Hepatocyte (in vitro differentiated cells): ENCODE measurements at regions not wholly inside any gene's neighbourhood (a gene's known extent, or its start where the extent isn't known, plus 50 kb on each side); places are given as distances from the start of the nearest gene placed in this dataset.

ENCODE experiments used
- DNase-seq: peaks from one replicate; pipeline ENCODE4 v3.0.0-alpha.2; 2016; ENCODE audit warnings: low spot score
- H2AFZ ChIP-seq: fragments of 200-600 bp; sonication (generic); 2 replicates; pipeline ENCODE4 v1.6.0; 2016; ENCODE audit warnings: antibody characterized with exemption, mild to moderate bottlenecking
- H3K27ac ChIP-seq: fragments of 200-600 bp; sonication (generic); 2 replicates; pipeline ENCODE4 v1.5.1; 2016; ENCODE audit warnings: mild to moderate bottlenecking
- H3K27me3 ChIP-seq: fragments of 200-600 bp; sonication (generic); 2 replicates; pipeline ENCODE4 v1.6.1; 2016
- H3K36me3 ChIP-seq: fragments of 200-600 bp; sonication (generic); replicated peaks from 2 replicates; pipeline ENCODE4 v1.5.1; 2016; ENCODE audit warnings: low read depth; ENCODE audit not compliant: insufficient read depth
- H3K4me1 ChIP-seq: fragments of 200-600 bp; sonication (generic); 2 replicates; pipeline ENCODE4 v1.5.1; 2016; ENCODE audit warnings: mild to moderate bottlenecking, moderate library complexity; ENCODE audit not compliant: insufficient read depth
- H3K4me2 ChIP-seq: fragments of 200-600 bp; sonication (generic); 2 replicates; pipeline ENCODE4 v1.6.0; 2016
- H3K4me3 ChIP-seq: fragments of 200-600 bp; sonication (generic); 2 replicates; pipeline ENCODE4 v1.5.1; 2016; ENCODE audit warnings: mild to moderate bottlenecking
- H3K79me2 ChIP-seq: fragments of 200-600 bp; sonication (generic); 2 replicates; pipeline ENCODE4 v1.6.0; 2017; ENCODE audit warnings: mild to moderate bottlenecking
- H3K9me2 ChIP-seq: fragments of 200-600 bp; sonication (generic); replicated peaks from 2 replicates; pipeline ENCODE4 v1.6.0; 2017; ENCODE audit warnings: mild to moderate bottlenecking; ENCODE audit not compliant: insufficient read depth
- H3K9me3 ChIP-seq: fragments of 200-600 bp; sonication (generic); 2 replicates; pipeline ENCODE4 v1.5.1; 2016; ENCODE audit warnings: low read depth, mild to moderate bottlenecking
- H4K20me1 ChIP-seq: fragments of 200-600 bp; sonication (generic); 2 replicates; pipeline ENCODE4 v1.6.0; 2016; ENCODE audit warnings: mild to moderate bottlenecking; ENCODE audit not compliant: insufficient read depth, poor library complexity, severe bottlenecking
- EZH2 ChIP-seq: fragments of 200-600 bp; sonication (generic); IDR thresholded peaks from 2 replicates; pipeline ENCODE4 v1.6.1; 2016; ENCODE audit warnings: antibody characterized with exemption, mild to moderate bottlenecking, borderline replicate concordance
- EZH2phosphoT487 ChIP-seq: fragments of 200-600 bp; sonication (generic); IDR thresholded peaks from one replicate; pipeline ENCODE4 v1.6.1; 2018; ENCODE audit warnings: antibody characterized with exemption, mild to moderate bottlenecking, low read depth, moderate library complexity; ENCODE audit not compliant: unreplicated experiment, severe bottlenecking
- WGBS: methylation state at CpG from one replicate; pipeline ENCODE4 v1.1.6; 2016; ENCODE audit warnings: low lambda C conversion rate; ENCODE audit errors: missing lambda C conversion rate; 5-methylcytosine and 5-hydroxymethylcytosine counted together
- TF ChIP-seq, protein P1 (sequence below): fragments of 200-600 bp; sonication (generic); IDR thresholded peaks from 2 replicates; pipeline ENCODE4 v1.5.1; 2016; ENCODE audit warnings: antibody characterized with exemption, mild to moderate bottlenecking; ENCODE audit not compliant: poor library complexity

DNA sequence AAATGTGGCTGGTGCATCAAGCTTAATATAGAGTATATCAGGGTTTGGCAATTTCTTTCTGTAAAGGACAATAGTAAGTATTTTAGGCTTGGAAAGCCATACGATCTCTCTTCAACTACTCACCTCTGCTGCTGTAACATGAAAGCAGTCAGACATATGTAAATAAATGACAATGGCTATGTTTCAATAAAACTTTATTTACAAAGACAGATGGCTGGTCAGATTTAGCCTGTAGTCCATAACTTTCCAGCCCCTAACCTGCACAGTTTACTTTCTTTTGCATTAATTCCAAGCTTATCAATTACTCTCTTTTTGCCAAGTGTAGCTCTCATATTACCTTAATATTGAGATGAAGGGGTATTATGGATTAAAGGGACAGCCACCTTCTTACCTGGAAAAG lies 83.1 kb downstream of the LRATD1 start:
- Histone ChIP-seq H3K79me2 (no peaks in the 10 kb centered on the region), H3K4me1 (no peaks in the 10 kb centered on the region), H3K4me3 (no peak overlapping the region), H3K27ac (no peak overlapping the region), H3K27me3 (no peaks in the 10 kb centered on the region), H4K20me1 (no peaks in the 10 kb centered on the region), H3K36me3 (no peaks in the 10 kb centered on the region), H3K9me2 (no peaks in the 10 kb centered on the region), H3K4me2 (no peak overlapping the region), H3K9me3 (no peaks in the 10 kb centered on the region), H2AFZ (no peak overlapping the region)
- no peak for DNase-seq
- 82% methylated on average over 1 of the region's 1 CpG for WGBS
- TF ChIP-seq EZH2 = no peak
- no peak for TF ChIP-seq EZH2phosphoT487

DNA sequence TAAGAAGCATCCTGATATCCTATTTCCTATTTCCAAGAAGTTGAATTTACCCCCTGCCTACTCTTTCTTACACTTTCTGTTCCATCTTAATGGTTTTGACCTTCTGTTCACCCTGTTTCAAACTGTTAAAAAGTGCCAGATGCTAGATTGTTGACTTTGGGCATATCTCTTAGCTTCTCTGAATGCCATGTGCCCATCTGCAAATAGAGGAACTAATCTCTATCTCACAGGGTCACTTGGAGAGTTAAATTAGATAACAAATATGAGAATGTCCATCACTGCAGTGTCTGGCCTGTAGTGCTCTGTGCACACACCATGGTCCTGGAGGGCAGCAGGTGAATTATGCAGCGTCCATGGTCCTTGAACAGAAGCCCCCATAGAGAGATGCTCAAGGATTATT lies 83.8 kb downstream of the LRATD1 start:
- 0% methylated on average over 1 of the region's 1 CpG for WGBS
- Histone ChIP-seq H3K36me3 (no peaks in the 10 kb centered on the region), H3K27ac (no peak overlapping the region), H4K20me1 (no peaks in the 10 kb centered on the region), H3K27me3 (no peaks in the 10 kb centered on the region), H3K4me3 (no peak overlapping the region), H2AFZ (no peak overlapping the region), H3K4me2 (no peak overlapping the region), H3K4me1 (no peaks in the 10 kb centered on the region), H3K79me2 (no peaks in the 10 kb centered on the region), H3K9me3 (no peaks in the 10 kb centered on the region), H3K9me2 (no peaks in the 10 kb centered on the region)
- TF ChIP-seq, protein P1, sequence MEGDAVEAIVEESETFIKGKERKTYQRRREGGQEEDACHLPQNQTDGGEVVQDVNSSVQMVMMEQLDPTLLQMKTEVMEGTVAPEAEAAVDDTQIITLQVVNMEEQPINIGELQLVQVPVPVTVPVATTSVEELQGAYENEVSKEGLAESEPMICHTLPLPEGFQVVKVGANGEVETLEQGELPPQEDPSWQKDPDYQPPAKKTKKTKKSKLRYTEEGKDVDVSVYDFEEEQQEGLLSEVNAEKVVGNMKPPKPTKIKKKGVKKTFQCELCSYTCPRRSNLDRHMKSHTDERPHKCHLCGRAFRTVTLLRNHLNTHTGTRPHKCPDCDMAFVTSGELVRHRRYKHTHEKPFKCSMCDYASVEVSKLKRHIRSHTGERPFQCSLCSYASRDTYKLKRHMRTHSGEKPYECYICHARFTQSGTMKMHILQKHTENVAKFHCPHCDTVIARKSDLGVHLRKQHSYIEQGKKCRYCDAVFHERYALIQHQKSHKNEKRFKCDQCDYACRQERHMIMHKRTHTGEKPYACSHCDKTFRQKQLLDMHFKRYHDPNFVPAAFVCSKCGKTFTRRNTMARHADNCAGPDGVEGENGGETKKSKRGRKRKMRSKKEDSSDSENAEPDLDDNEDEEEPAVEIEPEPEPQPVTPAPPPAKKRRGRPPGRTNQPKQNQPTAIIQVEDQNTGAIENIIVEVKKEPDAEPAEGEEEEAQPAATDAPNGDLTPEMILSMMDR = no peak
- TF ChIP-seq EZH2 (no peak), EZH2phosphoT487 (no peak)
- DNase-seq = no peak

DNA sequence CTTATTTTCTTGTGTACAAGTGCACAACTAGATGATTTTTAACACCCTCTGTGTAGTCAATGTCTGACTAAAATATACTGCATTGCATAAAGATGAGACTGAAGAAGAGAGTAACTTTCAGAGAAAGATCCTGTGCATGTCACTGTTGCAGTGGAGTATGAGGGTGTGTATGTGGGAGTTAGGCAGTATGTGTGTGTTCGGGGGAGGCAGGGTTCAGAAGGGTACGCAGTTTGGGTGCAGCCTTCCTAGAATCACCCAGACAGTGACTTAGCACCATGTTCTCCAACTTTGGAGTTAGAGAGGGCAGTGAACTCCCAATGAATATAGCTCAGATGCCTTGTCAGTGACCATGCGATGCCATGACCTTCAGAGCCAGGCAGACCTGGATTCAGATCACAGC lies 84.6 kb downstream of the LRATD1 start:
- no peak for DNase-seq
- Histone ChIP-seq H3K79me2 (no peaks in the 10 kb centered on the region), H3K9me2 (no peaks in the 10 kb centered on the region), H3K9me3 (no peaks in the 10 kb centered on the region), H3K36me3 (no peaks in the 10 kb centered on the region), H3K27ac (no peak overlapping the region), H4K20me1 (no peaks in the 10 kb centered on the region), H3K4me3 (no peak overlapping the region), H3K4me2 (no peak overlapping the region), H3K27me3 (no peaks in the 10 kb centered on the region), H2AFZ (no peak overlapping the region), H3K4me1 (no peaks in the 10 kb centered on the region)
- no peak for TF ChIP-seq EZH2phosphoT487
- TF ChIP-seq EZH2 = no peak
- 85% methylated on average over 3 of the region's 3 CpGs for WGBS

- H3K79me2 ChIP-seq = no peaks in the 10 kb centered on the region
- no peaks in the 10 kb centered on the region for H3K27me3 ChIP-seq
- no peaks in the 10 kb centered on the region for H3K4me1 ChIP-seq
- TF ChIP-seq EZH2 (no peak), EZH2phosphoT487 (no peak)
- TF ChIP-seq, protein P1 = no peak
- H3K9me2 ChIP-seq = no peaks in the 10 kb centered on the region
- no peak overlapping the region for H2AFZ ChIP-seq
- no peak overlapping the region for H3K27ac ChIP-seq
- no peaks in the 10 kb centered on the region for H4K20me1 ChIP-seq
- no peaks in the 10 kb centered on the region for H3K9me3 ChIP-seq
- H3K36me3 ChIP-seq = no peaks in the 10 kb centered on the region
- DNase-seq = no peak
- H3K4me2 ChIP-seq = no peak overlapping the region
- H3K4me3 ChIP-seq = no peak overlapping the region
- whole genome bisulfite sequencing = 71% methylated on average over 5 of the region's 5 CpGs
Measured at GRCh38 chr2:14720319-14720718, 87.8 kb downstream of the LRATD1 start.
